GM21381 (cell line): ENCODE measurements at regions not wholly inside any gene's neighbourhood (a gene's known extent, or its start where the extent isn't known, plus 50 kb on each side); places are given as distances from the start of the nearest gene placed in this dataset.

ENCODE experiments used
- ATAC-seq: cut with Tn5 transposase; IDR thresholded peaks from one replicate; pipeline ENCODE4 v1.9.1; 2021; ENCODE audit warnings: mild to moderate bottlenecking, moderate library complexity; ENCODE audit not compliant: unreplicated experiment

DNA sequence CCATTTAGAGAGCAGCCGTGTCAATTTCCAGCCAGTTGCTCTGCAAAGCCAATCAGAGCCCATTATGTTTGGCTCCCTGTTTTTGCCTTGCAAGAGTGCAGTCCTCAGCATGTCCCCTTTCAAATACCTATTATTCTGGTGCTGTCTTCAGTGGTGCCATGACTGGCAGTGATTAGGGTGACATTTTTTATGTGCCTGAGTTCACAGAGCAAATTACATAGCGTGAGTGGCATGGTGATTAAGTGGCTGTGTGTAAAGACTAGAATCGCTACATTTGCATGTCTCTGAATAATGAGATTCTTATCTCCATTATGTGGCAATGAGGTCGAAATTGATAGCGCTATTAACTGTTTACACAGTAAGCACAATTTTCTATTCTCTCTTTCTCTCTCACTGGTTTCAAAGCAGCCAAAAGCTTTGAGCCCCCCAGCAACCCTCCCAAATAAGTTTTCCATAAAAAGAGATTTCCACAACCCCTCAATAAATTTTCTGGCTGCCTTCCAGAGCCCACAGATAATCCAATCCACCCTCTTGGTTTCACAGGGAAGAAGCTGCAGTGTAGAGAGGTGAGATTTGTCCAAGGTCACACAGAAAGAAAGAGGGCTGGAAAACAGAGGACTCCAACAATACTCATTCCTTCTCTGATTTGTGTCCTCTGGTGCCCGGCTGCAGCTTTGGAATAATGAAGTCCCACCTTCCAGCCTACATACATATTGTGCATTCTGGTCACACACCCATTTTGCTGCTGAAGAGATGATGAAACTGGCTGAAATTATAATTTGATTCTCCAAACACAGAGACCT is 58.8 kb upstream of the NUDT4 start:
- ATAC-seq: no peak

DNA sequence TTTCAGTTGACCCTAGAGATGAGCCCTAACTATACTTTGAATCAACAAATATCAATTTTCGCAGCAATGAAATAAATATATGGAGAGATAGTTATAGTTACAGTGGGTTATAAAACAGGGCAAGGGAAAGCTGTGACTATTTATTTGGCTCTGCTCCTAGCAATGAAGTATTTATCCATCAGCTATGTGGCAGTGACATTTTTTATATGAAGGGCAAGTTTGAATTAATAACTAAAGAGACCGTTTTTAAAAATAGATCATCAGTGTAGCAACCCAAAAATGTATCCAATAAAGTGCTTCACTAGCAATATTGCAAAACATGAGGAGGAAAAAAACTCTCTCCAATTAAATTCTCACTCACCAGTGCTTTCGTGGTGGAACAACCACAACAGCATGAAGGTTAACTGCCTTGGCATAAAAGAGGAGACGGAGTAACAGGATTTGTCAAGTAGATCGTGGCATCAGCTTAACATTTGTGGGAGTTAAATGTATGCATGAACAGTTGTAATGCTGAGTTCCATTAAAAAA is 58.1 kb upstream of the NUDT4 start:
- no peak for ATAC-seq

DNA sequence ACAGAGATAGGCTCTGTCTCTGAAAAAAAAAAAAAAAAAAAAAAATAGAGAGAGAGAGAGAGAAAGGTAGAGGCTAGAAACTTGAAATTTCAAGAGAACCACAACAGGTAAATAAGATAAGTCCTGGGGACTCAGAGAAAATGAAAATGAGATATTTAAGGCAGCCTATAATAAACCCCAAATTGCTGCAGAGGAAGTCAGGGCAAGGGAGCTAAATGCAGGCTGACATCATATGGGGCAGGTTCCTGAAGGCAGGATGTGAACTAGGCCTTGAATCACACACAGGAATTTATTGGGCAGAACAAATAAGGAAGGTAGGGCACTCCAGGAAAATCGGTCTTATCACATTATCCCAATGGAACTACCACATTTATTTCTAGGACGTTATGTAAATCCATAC is 54.9 kb upstream of the NUDT4 start:
- ATAC-seq: no peak

DNA sequence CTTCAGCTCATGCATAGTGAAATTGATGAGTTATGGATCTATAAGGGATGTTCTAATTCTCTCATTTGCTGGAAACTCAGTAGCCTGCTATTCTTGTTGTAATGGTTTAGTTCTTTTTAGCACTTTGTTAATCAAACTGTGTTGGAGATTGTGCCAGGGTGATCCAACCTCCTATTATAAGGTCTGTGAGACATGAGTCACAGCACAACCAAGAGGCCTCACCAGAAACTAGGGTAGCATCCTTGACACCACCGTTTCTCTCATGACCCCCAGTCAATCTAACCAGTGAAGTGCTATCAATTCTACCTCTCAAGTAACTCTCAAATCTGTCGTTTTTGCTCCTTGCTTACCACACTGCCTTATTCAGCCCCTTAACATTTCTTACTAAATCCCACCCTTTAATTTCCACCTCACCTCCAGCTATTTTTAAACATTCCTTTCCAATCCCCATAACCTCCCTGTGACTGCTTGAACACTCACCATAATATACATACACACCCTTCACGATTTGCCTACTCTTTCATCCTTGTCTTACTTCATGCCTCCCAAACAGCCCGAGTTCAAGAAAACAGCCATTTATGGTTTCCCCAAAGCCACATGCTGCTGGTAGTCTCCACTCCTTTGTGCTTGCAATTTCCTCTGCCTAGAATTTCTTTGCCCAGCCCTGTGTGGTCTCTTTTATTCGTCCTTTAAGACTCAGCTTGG is 53.9 kb upstream of the NUDT4 start:
- no peak for ATAC-seq

DNA sequence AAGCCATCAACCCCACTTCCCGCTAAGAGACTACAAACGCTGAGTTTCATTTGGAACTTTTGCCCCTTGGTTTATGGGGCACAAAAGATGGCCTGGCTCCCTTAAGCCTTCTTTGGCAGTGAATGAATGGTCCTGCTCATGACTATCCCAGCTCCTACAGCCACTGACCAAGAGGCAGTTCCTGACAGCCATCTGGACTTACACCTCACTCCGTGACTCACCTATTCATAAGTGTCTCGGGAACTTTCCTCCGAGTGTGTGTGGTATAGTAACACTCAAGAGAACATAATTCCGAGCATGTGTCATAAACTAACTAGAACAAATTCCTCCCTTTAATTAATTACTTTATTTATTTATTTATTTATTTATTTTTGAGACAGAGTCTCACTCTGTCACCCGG is 51.9 kb upstream of the NUDT4 start:
- ATAC-seq: no peak
